Naive thymus-derived CD4-positive, alpha-beta T cell (primary cell): ENCODE measurements at regions not wholly inside any gene's neighbourhood (a gene's known extent, or its start where the extent isn't known, plus 50 kb on each side); places are given as distances from the start of the nearest gene placed in this dataset.

Source experiments
- ATAC-seq: fragments of 150-1000 bp; cut with Tn5 transposase; 2 replicates; pipeline ENCODE4 v1.10.0; 2021; ENCODE audit warnings: mild to moderate bottlenecking, moderate library complexity
- CTCF ChIA-PET: fragments of 350-600 bp; sonication (Branson Sonifier 250); formaldehyde crosslinking; loops from one replicate; lab custom pipeline; 2021; ENCODE audit warnings: antibody characterized with exemption; lab: Charles Lee
- POLR2A ChIA-PET: fragments of 350-600 bp; sonication (Branson Sonifier 250); formaldehyde crosslinking; loops from one replicate; lab custom pipeline; 2021; ENCODE audit warnings: antibody characterized with exemption, inconsistent platforms; lab: Charles Lee
- DNase-seq, 9 donors: peaks; one replicate each; pipeline versions ENCODE4 v3.0.0 to v3.0.0-alpha.2; 2020 to 2022; ENCODE audit warnings: mixed read lengths in 1 of 9
- H3K27ac ChIP-seq: one replicate; pipeline ENCODE4 v1.7.0; 2013; ENCODE audit warnings: mild to moderate bottlenecking, low read depth, low read length, moderate library complexity
- H3K27me3 ChIP-seq, 2 donors: one replicate each; pipeline ENCODE4 v1.7.0; 2013; ENCODE audit warnings: low read length in 2 of 2, mild to moderate bottlenecking in 2 of 2, moderate library complexity in 2 of 2; ENCODE audit not compliant: control insufficient read depth in 2 of 2, insufficient read depth in 2 of 2
- H3K36me3 ChIP-seq, 3 experiments: 1 replicate in 2 of 3; 2 replicates in 1 of 3; pipeline ENCODE4 v1.7.0; 2013; ENCODE audit warnings: low read length in 3 of 3, mild to moderate bottlenecking in 3 of 3, moderate library complexity in 1 of 3; ENCODE audit not compliant: insufficient read depth in 3 of 3, control insufficient read depth in 2 of 3
- H3K4me1 ChIP-seq, 2 donors: one replicate each; pipeline ENCODE4 v1.7.0; 2013; ENCODE audit warnings: low read length in 2 of 2, mild to moderate bottlenecking in 2 of 2, moderate library complexity in 1 of 2; ENCODE audit not compliant: control insufficient read depth in 2 of 2, insufficient read depth in 2 of 2
- H3K4me3 ChIP-seq: 2 replicates; pipeline ENCODE4 v1.7.0; 2013; ENCODE audit warnings: mild to moderate bottlenecking, low read length
- H3K9me3 ChIP-seq, 3 experiments: 1 replicate in 2 of 3; 2 replicates in 1 of 3; pipeline ENCODE4 v1.7.0; 2013; ENCODE audit warnings: low read length in 3 of 3; ENCODE audit not compliant: control insufficient read depth in 2 of 3
- H3K27ac Mint-ChIP-seq, 9 donors: one replicate each; pipeline ENCODE4 v1.8.0; 2020 to 2022; ENCODE audit warnings: mixed read lengths in 9 of 9, mild to moderate bottlenecking in 8 of 9, moderate library complexity in 5 of 9, inconsistent platforms in 2 of 9
- H3K27me3 Mint-ChIP-seq, 5 donors: one replicate each; pipeline ENCODE4 v1.8.0; 2021 to 2022; ENCODE audit warnings: mixed read lengths in 5 of 5, mild to moderate bottlenecking in 1 of 5
- H3K36me3 Mint-ChIP-seq, 5 donors: one replicate each; pipeline ENCODE4 v1.8.0; 2020 to 2022; ENCODE audit warnings: mixed read lengths in 5 of 5, mild to moderate bottlenecking in 3 of 5, inconsistent platforms in 1 of 5
- H3K4me1 Mint-ChIP-seq, 7 donors: one replicate each; pipeline ENCODE4 v1.8.0; 2020 to 2022; ENCODE audit warnings: mixed read lengths in 7 of 7, mild to moderate bottlenecking in 3 of 7, inconsistent platforms in 1 of 7
- H3K4me3 Mint-ChIP-seq, 10 donors: one replicate each; pipeline ENCODE4 v1.8.0; 2020 to 2022; ENCODE audit warnings: mild to moderate bottlenecking in 10 of 10, mixed read lengths in 10 of 10, moderate library complexity in 6 of 10, inconsistent platforms in 2 of 10
- H3K9me3 Mint-ChIP-seq, 11 donors: one replicate each; pipeline ENCODE4 v1.8.0; 2020 to 2022; ENCODE audit warnings: mixed read lengths in 11 of 11, mild to moderate bottlenecking in 4 of 11, inconsistent platforms in 1 of 11, moderate library complexity in 1 of 11
- intact Hi-C, 2 donors: fragments of 100-400 bp; cut with micrococcal nuclease; formaldehyde crosslinking; loops; one replicate each; pipeline ENCODE4 v1.15.1; 2023

DNA sequence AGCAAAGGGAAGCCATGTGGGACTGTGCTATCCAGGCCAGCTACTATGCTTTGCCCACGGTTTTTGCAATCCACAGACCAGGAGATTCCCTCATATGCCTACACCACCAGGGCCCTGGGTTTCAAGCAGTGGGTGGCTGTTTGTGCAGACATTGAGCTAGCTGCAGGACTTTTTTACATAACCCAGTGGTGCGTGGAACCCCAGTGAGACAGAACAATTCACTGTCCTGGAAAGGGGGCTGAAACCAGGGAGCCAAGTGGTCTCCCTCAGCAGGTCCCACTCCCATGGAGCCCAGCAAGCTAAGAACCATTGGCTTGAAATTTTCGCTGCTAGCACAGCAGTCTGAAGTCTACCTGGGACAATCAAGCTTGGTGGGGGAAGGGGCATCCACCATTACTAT, 959.9 kb downstream of the FSTL5 start:
- no peak overlapping the region for H3K27ac ChIP-seq
- H3K27me3 ChIP-seq = no peaks in the 10 kb centered on the region
- Mint-ChIP-seq H3K4me1 (no peaks in the 10 kb centered on the region), H3K4me3 (no peak overlapping the region), H3K36me3 (no peaks in the 10 kb centered on the region), H3K9me3 (peaks cover 0 to 8% (median 5%) of the 10 kb centered on the region in 11 donors), H3K27ac (no peak overlapping the region), H3K27me3 (no peaks in the 10 kb centered on the region)
- no peaks in the 10 kb centered on the region for H3K4me1 ChIP-seq
- intact Hi-C loops = no loop called here
- CTCF ChIA-PET = no interaction called here
- ATAC-seq (no peak), DNase-seq (no peak)
- H3K9me3 ChIP-seq = no peaks in the 10 kb centered on the region
- H3K36me3 ChIP-seq = no peaks in the 10 kb centered on the region
- POLR2A ChIA-PET = no interaction called here
- H3K4me3 ChIP-seq = no peak overlapping the region

DNA sequence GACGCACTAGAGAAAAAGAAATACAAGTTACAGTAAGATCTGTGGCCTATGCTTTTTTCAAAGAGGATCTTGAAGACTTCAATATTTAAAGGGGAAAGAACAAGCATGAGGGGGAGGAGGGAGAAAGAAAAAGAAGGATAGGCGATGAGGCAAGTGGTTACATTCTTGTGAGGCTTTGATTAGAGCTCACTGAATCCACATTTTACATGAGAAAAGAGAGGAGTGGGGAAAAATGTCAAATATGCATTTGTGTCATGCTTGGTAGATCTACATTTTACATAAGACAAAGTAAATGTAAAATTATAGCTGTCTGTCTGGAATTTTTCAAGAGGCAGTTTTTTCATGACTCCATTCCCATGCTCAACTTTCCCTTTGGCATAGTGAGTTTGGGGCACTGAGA, 965.9 kb downstream of the FSTL5 start:
- no peak overlapping the region for H3K4me3 Mint-ChIP-seq
- no peak for DNase-seq
- CTCF ChIA-PET = no interaction called here

DNA sequence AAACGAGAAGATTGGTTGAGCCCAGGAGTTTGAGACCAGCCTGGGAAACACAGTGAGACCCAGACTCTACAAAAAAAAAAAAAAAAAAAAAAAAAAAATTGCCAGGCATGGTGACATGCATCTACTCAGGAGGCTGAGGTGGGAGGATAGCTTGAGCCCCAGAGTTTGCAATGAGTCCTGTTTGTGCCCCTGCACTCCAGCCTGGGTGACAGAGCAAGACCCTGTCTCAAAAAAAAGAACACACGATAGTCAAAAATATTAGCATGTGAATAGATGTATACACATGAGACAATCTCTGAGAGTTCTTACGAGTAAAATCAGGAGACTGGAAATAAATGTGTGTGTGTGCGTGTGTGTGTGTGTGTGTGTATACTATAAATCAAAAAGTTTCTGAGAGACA, 966.3 kb downstream of the FSTL5 start:
- POLR2A ChIA-PET = no interaction called here

More for the DNA sequence above, 965.9 kb downstream of the FSTL5 start:
- Mint-ChIP-seq H3K9me3 (peaks cover 0 to 20% (median 2%) of the 10 kb centered on the region in 11 donors), H3K4me1 (no peaks in the 10 kb centered on the region), H3K27ac (no peak overlapping the region), H3K27me3 (no peaks in the 10 kb centered on the region), H3K36me3 (no peaks in the 10 kb centered on the region)
- Histone ChIP-seq H3K36me3 (no peaks in the 10 kb centered on the region), H3K9me3 (no peaks in the 10 kb centered on the region), H3K27me3 (no peaks in the 10 kb centered on the region), H3K4me3 (no peak overlapping the region), H3K27ac (no peak overlapping the region), H3K4me1 (no peaks in the 10 kb centered on the region)
- no peak for ATAC-seq
- POLR2A ChIA-PET = no interaction called here
- intact Hi-C loops = no loop called here

DNA sequence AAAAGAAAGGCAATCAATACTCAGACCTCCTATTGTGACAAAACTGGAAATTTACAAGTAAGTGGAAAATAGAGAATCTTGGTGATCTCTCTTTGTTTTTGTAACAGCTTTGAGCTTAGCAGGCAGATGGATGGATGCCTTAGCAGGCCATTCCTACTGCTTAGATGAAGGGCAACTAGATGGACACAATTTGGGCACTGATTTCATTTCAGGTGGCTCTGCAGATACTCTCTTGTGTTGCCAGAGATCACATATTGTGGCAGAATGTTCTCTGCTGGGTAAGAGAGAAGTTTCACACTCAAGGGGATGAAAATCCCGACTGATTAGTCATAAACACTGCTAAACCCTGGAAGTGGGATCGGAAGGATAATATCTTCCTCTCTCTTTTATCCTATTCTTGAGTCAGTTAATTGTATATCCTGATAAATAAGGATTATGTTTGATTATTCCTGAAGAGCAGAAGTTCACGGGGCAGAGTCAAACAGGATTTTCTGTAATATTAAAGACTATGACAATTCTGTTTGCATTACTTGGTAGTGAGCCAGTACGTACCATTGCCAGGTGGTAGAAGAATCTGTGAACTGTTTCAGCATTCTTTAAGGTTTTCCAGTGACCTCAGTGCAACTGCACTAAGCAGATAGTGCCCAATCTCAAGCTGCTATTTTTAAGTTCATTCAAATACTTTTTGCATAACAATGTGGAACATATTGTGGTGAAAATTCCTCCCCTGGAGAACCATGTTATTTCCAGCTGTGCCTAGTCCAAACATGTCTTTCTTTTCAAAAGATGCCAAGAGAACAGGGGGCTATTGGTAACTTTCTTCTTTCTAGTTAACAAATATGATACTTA, 974.3 kb downstream of the FSTL5 start:
- H3K4me1 ChIP-seq = no peaks in the 10 kb centered on the region
- intact Hi-C loops = no loop called here
- no peak overlapping the region for H3K4me3 Mint-ChIP-seq
- no peaks in the 10 kb centered on the region for H3K27me3 Mint-ChIP-seq
- H3K4me1 Mint-ChIP-seq = no peaks in the 10 kb centered on the region
- H3K27ac Mint-ChIP-seq = no peak overlapping the region
- no peak overlapping the region for H3K4me3 ChIP-seq
- H3K36me3 ChIP-seq = no peaks in the 10 kb centered on the region
- ChIA-PET CTCF (no interaction called here), POLR2A (no interaction called here)
- H3K36me3 Mint-ChIP-seq = no peaks in the 10 kb centered on the region
- DNase-seq (no peak), ATAC-seq (no peak)
- no peaks in the 10 kb centered on the region for H3K27me3 ChIP-seq
- no peaks in the 10 kb centered on the region for H3K9me3 ChIP-seq
- H3K9me3 Mint-ChIP-seq = peaks cover 0 to 13% (median 0%) of the 10 kb centered on the region in 11 donors
- no peak overlapping the region for H3K27ac ChIP-seq

More for the DNA sequence above, 966.3 kb downstream of the FSTL5 start:
- DNase-seq = no peak
- Histone ChIP-seq H3K36me3 (no peaks in the 10 kb centered on the region), H3K27me3 (no peaks in the 10 kb centered on the region), H3K4me3 (no peak overlapping the region), H3K9me3 (no peaks in the 10 kb centered on the region), H3K4me1 (no peaks in the 10 kb centered on the region), H3K27ac (no peak overlapping the region)
- H3K9me3 Mint-ChIP-seq = peaks cover 0 to 20% (median 2%) of the 10 kb centered on the region in 11 donors
- no peak overlapping the region for H3K4me3 Mint-ChIP-seq
- intact Hi-C loops = no loop called here
- ATAC-seq = no peak
- no peak overlapping the region for H3K27ac Mint-ChIP-seq
- CTCF ChIA-PET = no interaction called here
- H3K27me3 Mint-ChIP-seq = no peaks in the 10 kb centered on the region
- H3K4me1 Mint-ChIP-seq = no peaks in the 10 kb centered on the region
- H3K36me3 Mint-ChIP-seq = no peaks in the 10 kb centered on the region

DNA sequence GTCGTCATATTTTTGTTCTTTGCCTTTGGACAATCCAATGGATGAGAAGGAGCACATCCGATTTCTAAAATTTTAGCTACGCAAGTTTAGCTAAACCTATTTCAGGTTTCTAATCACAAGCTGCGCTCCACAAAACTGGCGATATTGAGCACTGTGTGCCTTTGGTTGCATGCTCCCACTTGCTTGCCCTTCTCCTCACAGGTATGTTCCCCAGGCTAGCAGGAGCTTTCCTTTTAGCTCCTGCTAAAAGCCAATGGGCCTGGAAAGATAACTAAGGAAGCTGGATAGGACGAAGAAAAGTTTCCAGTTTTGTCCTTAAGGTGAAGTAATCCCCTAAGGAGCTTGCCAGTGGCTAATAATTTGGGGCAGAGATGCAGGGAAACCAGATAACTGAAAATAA, 975.2 kb downstream of the FSTL5 start:
- H3K4me1 ChIP-seq = no peaks in the 10 kb centered on the region
- H3K36me3 Mint-ChIP-seq = no peaks in the 10 kb centered on the region
- no peaks in the 10 kb centered on the region for H3K27me3 Mint-ChIP-seq
- ChIA-PET CTCF (no interaction called here), POLR2A (no interaction called here)
- no peak overlapping the region for H3K4me3 ChIP-seq
- no peaks in the 10 kb centered on the region for H3K27me3 ChIP-seq
- ATAC-seq = no peak
- H3K9me3 Mint-ChIP-seq = peaks cover 0 to 11% (median 2%) of the 10 kb centered on the region in 11 donors
- H3K27ac Mint-ChIP-seq = no peak overlapping the region
- H3K36me3 ChIP-seq = no peaks in the 10 kb centered on the region
- H3K9me3 ChIP-seq = no peaks in the 10 kb centered on the region
- intact Hi-C loops = no loop called here
- no peak overlapping the region for H3K4me3 Mint-ChIP-seq
- no peak for DNase-seq
- H3K4me1 Mint-ChIP-seq = no peaks in the 10 kb centered on the region
- H3K27ac ChIP-seq = no peak overlapping the region

DNA sequence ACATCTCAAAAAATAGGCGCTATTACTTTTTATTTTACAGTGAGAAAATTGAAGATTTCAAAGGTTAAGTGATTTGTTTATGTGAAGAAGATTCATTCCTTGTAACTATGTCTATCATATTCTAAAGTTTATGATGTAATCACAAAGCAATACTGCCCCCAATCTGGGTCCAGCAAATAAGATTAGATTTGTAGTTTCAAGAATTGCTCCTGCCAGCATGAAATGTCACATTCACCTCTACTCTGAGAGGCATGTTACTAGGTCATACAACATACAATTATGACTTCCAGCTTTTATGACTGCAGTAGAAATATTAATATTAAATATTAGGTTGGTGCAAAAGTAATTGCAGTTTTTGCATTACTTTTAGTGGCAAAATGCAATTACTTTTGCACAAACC, 976.2 kb downstream of the FSTL5 start:
- H3K27me3 ChIP-seq = no peaks in the 10 kb centered on the region
- Mint-ChIP-seq H3K4me3 (no peak overlapping the region), H3K27ac (no peak overlapping the region), H3K4me1 (no peaks in the 10 kb centered on the region), H3K9me3 (peaks cover 0 to 15% (median 0%) of the 10 kb centered on the region in 11 donors), H3K36me3 (no peaks in the 10 kb centered on the region), H3K27me3 (no peaks in the 10 kb centered on the region)
- H3K4me1 ChIP-seq = no peaks in the 10 kb centered on the region
- H3K27ac ChIP-seq = no peak overlapping the region
- H3K9me3 ChIP-seq = no peaks in the 10 kb centered on the region
- POLR2A ChIA-PET = no interaction called here
- no peaks in the 10 kb centered on the region for H3K36me3 ChIP-seq
- CTCF ChIA-PET = no interaction called here
- intact Hi-C loops = no loop called here
- DNase-seq (no peak), ATAC-seq (no peak)
- no peak overlapping the region for H3K4me3 ChIP-seq

DNA sequence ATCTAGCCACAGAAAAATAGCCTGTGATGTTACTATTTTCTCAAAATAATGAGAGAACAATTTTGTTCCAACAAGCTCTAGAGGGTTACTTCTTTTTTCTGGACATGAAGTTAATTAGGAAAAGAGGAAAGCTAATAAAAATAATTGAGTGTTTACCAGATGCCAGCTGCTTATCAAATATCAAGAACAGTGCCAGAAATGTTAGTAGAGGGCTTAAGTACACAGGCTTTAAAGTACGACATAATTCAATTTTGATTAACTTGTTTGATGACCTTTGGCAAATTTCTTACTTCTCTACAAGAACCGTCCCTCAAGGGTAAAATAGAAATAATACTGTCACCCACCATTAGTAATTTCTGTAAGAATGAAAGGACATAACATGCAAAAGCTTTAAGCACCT, 977.0 kb downstream of the FSTL5 start:
- no peak for ATAC-seq
- Mint-ChIP-seq H3K36me3 (no peaks in the 10 kb centered on the region), H3K27ac (no peak overlapping the region), H3K27me3 (no peaks in the 10 kb centered on the region), H3K9me3 (peaks cover 0 to 15% (median 0%) of the 10 kb centered on the region in 11 donors), H3K4me1 (no peaks in the 10 kb centered on the region), H3K4me3 (no peak overlapping the region)
- H3K36me3 ChIP-seq = no peaks in the 10 kb centered on the region
- ChIA-PET POLR2A (no interaction called here), CTCF (no interaction called here)
- H3K27ac ChIP-seq = no peak overlapping the region
- H3K9me3 ChIP-seq = no peaks in the 10 kb centered on the region
- H3K27me3 ChIP-seq = no peaks in the 10 kb centered on the region
- DNase-seq = no peak
- H3K4me1 ChIP-seq = no peaks in the 10 kb centered on the region
- intact Hi-C loops = no loop called here
- no peak overlapping the region for H3K4me3 ChIP-seq
